ENCODE measurements at regions not wholly inside any gene's neighbourhood (a gene's known extent, or its start where the extent isn't known, plus 50 kb on each side); places are given as distances from the start of the nearest gene placed in this dataset.
A peak's percentile ranks its signal among the peaks of the same experiment; 100 is the strongest.
"Not testable (repeated sequence)": the region's sequence is repeated elsewhere in the genome, so short reads cannot be mapped to it uniquely, and the experiment has no call there.

GRCh38 chr10:42883993-42884983, 101.7 kb downstream of the BMS1 start:
- DNase-seq: no peak

GRCh38 chr10:42885491-42886270, 103.1 kb downstream of the BMS1 start:
- no peak for DNase-seq

- DNase-seq: no peak
Observed at GRCh38 chr10:42887734-42888503, 105.3 kb downstream of the BMS1 start.

GRCh38 chr10:42888504-42889095, 106.0 kb downstream of the BMS1 start:
- DNase-seq: no peak

GRCh38 chr10:42896735-42897134, 114.1 kb downstream of the BMS1 start:
- no peak for DNase-seq

GRCh38 chr10:42898037-42898960, 115.7 kb downstream of the BMS1 start:
- DNase-seq: no peak

- DNase-seq: no peak
Observed at GRCh38 chr10:42899036-42899435, 116.4 kb downstream of the BMS1 start.

GRCh38 chr10:42900346-42900745, 117.8 kb downstream of the BMS1 start:
- DNase-seq: not testable (repeated sequence)

GRCh38 chr10:42911359-42911758, 128.8 kb downstream of the BMS1 start:
- no peak for DNase-seq

GRCh38 chr10:42916974-42917373, 134.4 kb downstream of the BMS1 start:
- no peak for DNase-seq

GRCh38 chr10:42917821-42918220, 135.2 kb downstream of the BMS1 start:
- DNase-seq: no peak

GRCh38 chr10:42921951-42922350, 139.4 kb downstream of the BMS1 start:
- DNase-seq: no peak

- DNase-seq: no peak
Observed at GRCh38 chr10:42924484-42924883, 141.9 kb downstream of the BMS1 start.

GRCh38 chr10:42926843-42927242, 144.2 kb downstream of the BMS1 start:
- no peak for DNase-seq

- DNase-seq: no peak
Observed at GRCh38 chr10:42928064-42928463, 145.5 kb downstream of the BMS1 start.

GRCh38 chr10:42929236-42929635, 146.6 kb downstream of the BMS1 start:
- DNase-seq: no peak

GRCh38 chr10:42929993-42930392, 146.9 kb upstream of the RET start:
- no peak for DNase-seq

- DNase-seq: no peak
Observed at GRCh38 chr10:42930516-42931192, 146.2 kb upstream of the RET start.

- no peak for DNase-seq
Observed at GRCh38 chr10:42932116-42932515, 144.8 kb upstream of the RET start.

- peak; percentile 10 for DNase-seq
Observed at GRCh38 chr10:42932735-42933447, 144.0 kb upstream of the RET start.

Measured in NCI-H774 (cell line).